WTC11 (cell line): ENCODE measurements at regions not wholly inside any gene's neighbourhood (a gene's known extent, or its start where the extent isn't known, plus 50 kb on each side); places are given as distances from the start of the nearest gene placed in this dataset.

ENCODE experiments used
- ATAC-seq: fragments of 200-7000 bp; cut with Tn5 transposase; 2 replicates; pipeline ENCODE4 v1.10.0; 2021; ENCODE audit warnings: mild to moderate bottlenecking, moderate library complexity
- CTCF ChIA-PET: fragments of 300-600 bp; sonication (Branson Sonifier 250); formaldehyde crosslinking; loops from one replicate; lab custom pipeline; 2021; ENCODE audit warnings: antibody characterized with exemption; lab: Charles Lee
- POLR2A ChIA-PET: fragments of 350-600 bp; sonication (Branson Sonifier 250); formaldehyde crosslinking; loops from one replicate; lab custom pipeline; 2021; ENCODE audit warnings: antibody characterized with exemption; lab: Charles Lee
- DNase-seq: peaks from one replicate; pipeline ENCODE4 v3.0.0; 2021; ENCODE audit warnings: low spot score
- H3K27ac Mint-ChIP-seq: 2 replicates; pipeline ENCODE4 v1.8.0; 2021; ENCODE audit warnings: mixed read lengths
- H3K27me3 Mint-ChIP-seq: 2 replicates; pipeline ENCODE4 v1.8.0; 2021; ENCODE audit warnings: low read depth, mild to moderate bottlenecking, moderate library complexity, mixed read lengths
- H3K36me3 Mint-ChIP-seq: 2 replicates; pipeline ENCODE4 v1.8.0; 2021; ENCODE audit warnings: mixed read lengths
- H3K4me1 Mint-ChIP-seq: 2 replicates; pipeline ENCODE4 v1.8.0; 2022; ENCODE audit warnings: mixed read lengths
- H3K4me3 Mint-ChIP-seq: 2 replicates; pipeline ENCODE4 v1.8.0; 2021; ENCODE audit warnings: mild to moderate bottlenecking, moderate library complexity, mixed read lengths
- H3K9me3 Mint-ChIP-seq: 2 replicates; pipeline ENCODE4 v1.8.0; 2021; ENCODE audit warnings: mixed read lengths
- CREM ChIP-seq: sonication (generic); formaldehyde crosslinking; IDR thresholded peaks from 2 replicates; pipeline ENCODE4 v1.8.1; 2022; ENCODE audit warnings: mild to moderate bottlenecking, missing genetic modification reagents, moderate library complexity
- ESRRA ChIP-seq: sonication (generic); formaldehyde crosslinking; IDR thresholded peaks from 2 replicates; pipeline ENCODE4 v1.8.1; 2022; ENCODE audit warnings: mild to moderate bottlenecking, missing genetic modification reagents, borderline replicate concordance
- FOXK1 ChIP-seq: sonication (generic); formaldehyde crosslinking; IDR thresholded peaks from 2 replicates; pipeline ENCODE4 v1.8.0; 2022; ENCODE audit warnings: mild to moderate bottlenecking, moderate library complexity, missing genetic modification reagents
- GABPB1 ChIP-seq: sonication (generic); formaldehyde crosslinking; IDR thresholded peaks from 2 replicates; pipeline ENCODE4 v1.8.1; 2023; ENCODE audit warnings: mild to moderate bottlenecking, missing genetic modification reagents
- NFATC4 ChIP-seq: fragments of 250-450 bp; sonication (Bioruptor Pico); IDR thresholded peaks from 2 replicates; pipeline ENCODE4 v1.9.0; 2021; ENCODE audit warnings: mild to moderate bottlenecking
- RORB ChIP-seq: fragments of 250-450 bp; sonication (Bioruptor Pico); IDR thresholded peaks from 2 replicates; pipeline ENCODE4 v1.9.0; 2021; ENCODE audit warnings: mild to moderate bottlenecking
- SMAD3 ChIP-seq: sonication (generic); formaldehyde crosslinking; IDR thresholded peaks from 2 replicates; pipeline ENCODE4 v1.8.0; 2022; ENCODE audit warnings: missing genetic modification reagents, mild to moderate bottlenecking, borderline replicate concordance
- ZNF671 ChIP-seq: fragments of 250-450 bp; sonication (Bioruptor Pico); IDR thresholded peaks from 2 replicates; pipeline ENCODE4 v1.8.0; 2021; ENCODE audit warnings: mild to moderate bottlenecking
- TF ChIP-seq, protein P1 (sequence below): sonication (generic); formaldehyde crosslinking; IDR thresholded peaks from 2 replicates; pipeline ENCODE4 v1.8.0; 2022; ENCODE audit warnings: mild to moderate bottlenecking, missing genetic modification reagents
- TF ChIP-seq, protein P2 (sequence below): sonication (generic); formaldehyde crosslinking; IDR thresholded peaks from 2 replicates; pipeline ENCODE4 v1.8.1; 2023; ENCODE audit warnings: mild to moderate bottlenecking, missing genetic modification reagents
- TF ChIP-seq, protein P3 (sequence below): fragments of 200-600 bp; IDR thresholded peaks from 2 replicates; pipeline ENCODE4 v1.8.0; 2022; ENCODE audit warnings: antibody characterized with exemption
- TF ChIP-seq, protein P4 (sequence below): sonication (generic); formaldehyde crosslinking; IDR thresholded peaks from 2 replicates; pipeline ENCODE4 v1.8.1; 2022; ENCODE audit warnings: missing genetic modification reagents, borderline replicate concordance
- TF ChIP-seq, protein P5 (sequence below): sonication (generic); formaldehyde crosslinking; IDR thresholded peaks from 2 replicates; pipeline ENCODE4 v1.8.1; 2023; ENCODE audit warnings: mild to moderate bottlenecking, missing genetic modification reagents
- TF ChIP-seq, protein P6 (sequence below): sonication (generic); formaldehyde crosslinking; IDR thresholded peaks from 2 replicates; pipeline ENCODE4 v1.8.1; 2022; ENCODE audit warnings: low read depth, mild to moderate bottlenecking, moderate library complexity, missing genetic modification reagents, borderline replicate concordance
- TF ChIP-seq, protein P7 (sequence below): fragments of 250-450 bp; sonication (Bioruptor Pico); conservative IDR thresholded peaks from 2 replicates; pipeline ENCODE4 v1.9.0; 2021; ENCODE audit warnings: mild to moderate bottlenecking
- TF ChIP-seq, protein P8 (sequence below): sonication (generic); formaldehyde crosslinking; IDR thresholded peaks from 2 replicates; pipeline ENCODE4 v1.8.0; 2022; ENCODE audit warnings: mild to moderate bottlenecking, missing genetic modification reagents
- TF ChIP-seq, protein P9 (sequence below): sonication (generic); formaldehyde crosslinking; conservative IDR thresholded peaks from 2 replicates; pipeline ENCODE4 v1.8.1; 2022; ENCODE audit warnings: mild to moderate bottlenecking, missing genetic modification reagents

DNA sequence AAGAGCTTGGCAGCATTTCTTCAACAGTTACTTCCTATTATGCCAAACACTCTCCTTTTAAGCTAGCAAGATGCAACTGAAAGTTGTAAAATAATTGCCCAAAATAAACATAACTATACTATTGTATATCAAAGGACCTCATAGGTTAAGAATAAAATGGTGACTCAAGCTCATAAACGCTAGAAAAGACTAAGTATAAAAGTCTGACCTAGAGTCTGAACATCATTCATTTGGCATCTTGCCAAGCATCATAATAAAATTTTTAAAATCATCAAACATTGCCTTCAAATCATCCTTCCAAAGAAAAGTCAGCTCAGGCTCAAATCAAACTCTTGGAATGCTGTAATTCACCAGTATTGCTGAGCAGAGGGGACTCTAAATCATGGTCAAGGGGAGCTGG is 281.2 kb downstream of the QDPR start:
- no peaks in the 10 kb centered on the region for H3K36me3 Mint-ChIP-seq
- POLR2A ChIA-PET, result interaction anchor here (0.6 kb wide), 1 partner anchor 197 kb away, joined by 3 read pairs; no protein-coding TSS in a partner anchor
- H3K27ac Mint-ChIP-seq, result no peak overlapping the region
- peaks cover 12% of the 10 kb centered on the region; the same call in 1 of the 2 replicates for H3K9me3 Mint-ChIP-seq
- TF ChIP-seq, protein P1, sequence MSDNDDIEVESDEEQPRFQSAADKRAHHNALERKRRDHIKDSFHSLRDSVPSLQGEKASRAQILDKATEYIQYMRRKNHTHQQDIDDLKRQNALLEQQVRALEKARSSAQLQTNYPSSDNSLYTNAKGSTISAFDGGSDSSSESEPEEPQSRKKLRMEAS (CRISPR knock-in tag), result no peak
- no peak for TF ChIP-seq ESRRA (CRISPR knock-in tag)
- TF ChIP-seq, protein P2, sequence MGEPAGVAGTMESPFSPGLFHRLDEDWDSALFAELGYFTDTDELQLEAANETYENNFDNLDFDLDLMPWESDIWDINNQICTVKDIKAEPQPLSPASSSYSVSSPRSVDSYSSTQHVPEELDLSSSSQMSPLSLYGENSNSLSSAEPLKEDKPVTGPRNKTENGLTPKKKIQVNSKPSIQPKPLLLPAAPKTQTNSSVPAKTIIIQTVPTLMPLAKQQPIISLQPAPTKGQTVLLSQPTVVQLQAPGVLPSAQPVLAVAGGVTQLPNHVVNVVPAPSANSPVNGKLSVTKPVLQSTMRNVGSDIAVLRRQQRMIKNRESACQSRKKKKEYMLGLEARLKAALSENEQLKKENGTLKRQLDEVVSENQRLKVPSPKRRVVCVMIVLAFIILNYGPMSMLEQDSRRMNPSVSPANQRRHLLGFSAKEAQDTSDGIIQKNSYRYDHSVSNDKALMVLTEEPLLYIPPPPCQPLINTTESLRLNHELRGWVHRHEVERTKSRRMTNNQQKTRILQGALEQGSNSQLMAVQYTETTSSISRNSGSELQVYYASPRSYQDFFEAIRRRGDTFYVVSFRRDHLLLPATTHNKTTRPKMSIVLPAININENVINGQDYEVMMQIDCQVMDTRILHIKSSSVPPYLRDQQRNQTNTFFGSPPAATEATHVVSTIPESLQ (CRISPR knock-in tag), result no peak
- TF ChIP-seq, protein P3, sequence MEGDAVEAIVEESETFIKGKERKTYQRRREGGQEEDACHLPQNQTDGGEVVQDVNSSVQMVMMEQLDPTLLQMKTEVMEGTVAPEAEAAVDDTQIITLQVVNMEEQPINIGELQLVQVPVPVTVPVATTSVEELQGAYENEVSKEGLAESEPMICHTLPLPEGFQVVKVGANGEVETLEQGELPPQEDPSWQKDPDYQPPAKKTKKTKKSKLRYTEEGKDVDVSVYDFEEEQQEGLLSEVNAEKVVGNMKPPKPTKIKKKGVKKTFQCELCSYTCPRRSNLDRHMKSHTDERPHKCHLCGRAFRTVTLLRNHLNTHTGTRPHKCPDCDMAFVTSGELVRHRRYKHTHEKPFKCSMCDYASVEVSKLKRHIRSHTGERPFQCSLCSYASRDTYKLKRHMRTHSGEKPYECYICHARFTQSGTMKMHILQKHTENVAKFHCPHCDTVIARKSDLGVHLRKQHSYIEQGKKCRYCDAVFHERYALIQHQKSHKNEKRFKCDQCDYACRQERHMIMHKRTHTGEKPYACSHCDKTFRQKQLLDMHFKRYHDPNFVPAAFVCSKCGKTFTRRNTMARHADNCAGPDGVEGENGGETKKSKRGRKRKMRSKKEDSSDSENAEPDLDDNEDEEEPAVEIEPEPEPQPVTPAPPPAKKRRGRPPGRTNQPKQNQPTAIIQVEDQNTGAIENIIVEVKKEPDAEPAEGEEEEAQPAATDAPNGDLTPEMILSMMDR, result no peak
- TF ChIP-seq, all 79 proteins: peak for 0
- peaks cover 13% of the 10 kb centered on the region for H3K4me1 Mint-ChIP-seq
- no peak for DNase-seq
- CTCF ChIA-PET, result interaction anchor here (1.2 kb wide), 1 partner anchor 58 kb away, joined by 3 read pairs; no protein-coding TSS in a partner anchor
- no peak for ATAC-seq
- H3K4me3 Mint-ChIP-seq, result no peak overlapping the region
- H3K27me3 Mint-ChIP-seq, result no peaks in the 10 kb centered on the region; the same call in 1 of the 2 replicates

DNA sequence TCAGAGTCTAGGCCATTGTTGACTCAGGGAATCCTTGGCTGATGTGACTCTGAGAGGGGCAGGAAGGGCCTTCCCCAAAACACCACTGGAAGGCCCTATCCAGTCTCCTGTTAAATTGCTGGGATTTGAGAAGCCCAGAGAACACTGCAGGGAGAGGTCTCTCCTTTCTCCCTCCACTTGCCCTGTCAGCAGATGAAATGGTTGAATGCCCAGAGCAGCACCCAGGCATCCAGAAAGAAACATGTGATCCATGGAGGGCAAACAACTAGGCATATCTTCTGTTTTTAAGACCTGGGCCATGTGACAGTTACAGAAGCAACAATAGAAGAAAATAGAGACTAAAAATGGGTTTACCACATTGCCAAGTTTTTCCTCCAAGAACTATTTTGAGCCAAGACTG is 291.1 kb downstream of the QDPR start:
- Mint-ChIP-seq H3K27ac (no peak overlapping the region), H3K4me3 (no peak overlapping the region), H3K36me3 (peaks cover 5% of the 10 kb centered on the region), H3K4me1 (no peaks in the 10 kb centered on the region), H3K9me3 (peaks cover 17% of the 10 kb centered on the region), H3K27me3 (no peaks in the 10 kb centered on the region)
- TF ChIP-seq, protein P4, sequence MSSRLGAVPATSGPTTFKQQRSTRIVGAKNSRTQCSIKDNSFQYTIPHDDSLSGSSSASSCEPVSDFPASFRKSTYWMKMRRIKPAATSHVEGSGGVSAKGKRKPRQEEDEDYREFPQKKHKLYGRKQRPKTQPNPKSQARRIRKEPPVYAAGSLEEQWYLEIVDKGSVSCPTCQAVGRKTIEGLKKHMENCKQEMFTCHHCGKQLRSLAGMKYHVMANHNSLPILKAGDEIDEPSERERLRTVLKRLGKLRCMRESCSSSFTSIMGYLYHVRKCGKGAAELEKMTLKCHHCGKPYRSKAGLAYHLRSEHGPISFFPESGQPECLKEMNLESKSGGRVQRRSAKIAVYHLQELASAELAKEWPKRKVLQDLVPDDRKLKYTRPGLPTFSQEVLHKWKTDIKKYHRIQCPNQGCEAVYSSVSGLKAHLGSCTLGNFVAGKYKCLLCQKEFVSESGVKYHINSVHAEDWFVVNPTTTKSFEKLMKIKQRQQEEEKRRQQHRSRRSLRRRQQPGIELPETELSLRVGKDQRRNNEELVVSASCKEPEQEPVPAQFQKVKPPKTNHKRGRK (CRISPR knock-in tag), result no peak
- TF ChIP-seq, protein P5, sequence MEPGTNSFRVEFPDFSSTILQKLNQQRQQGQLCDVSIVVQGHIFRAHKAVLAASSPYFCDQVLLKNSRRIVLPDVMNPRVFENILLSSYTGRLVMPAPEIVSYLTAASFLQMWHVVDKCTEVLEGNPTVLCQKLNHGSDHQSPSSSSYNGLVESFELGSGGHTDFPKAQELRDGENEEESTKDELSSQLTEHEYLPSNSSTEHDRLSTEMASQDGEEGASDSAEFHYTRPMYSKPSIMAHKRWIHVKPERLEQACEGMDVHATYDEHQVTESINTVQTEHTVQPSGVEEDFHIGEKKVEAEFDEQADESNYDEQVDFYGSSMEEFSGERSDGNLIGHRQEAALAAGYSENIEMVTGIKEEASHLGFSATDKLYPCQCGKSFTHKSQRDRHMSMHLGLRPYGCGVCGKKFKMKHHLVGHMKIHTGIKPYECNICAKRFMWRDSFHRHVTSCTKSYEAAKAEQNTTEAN (CRISPR knock-in tag), result no peak
- TF ChIP-seq, protein P6, sequence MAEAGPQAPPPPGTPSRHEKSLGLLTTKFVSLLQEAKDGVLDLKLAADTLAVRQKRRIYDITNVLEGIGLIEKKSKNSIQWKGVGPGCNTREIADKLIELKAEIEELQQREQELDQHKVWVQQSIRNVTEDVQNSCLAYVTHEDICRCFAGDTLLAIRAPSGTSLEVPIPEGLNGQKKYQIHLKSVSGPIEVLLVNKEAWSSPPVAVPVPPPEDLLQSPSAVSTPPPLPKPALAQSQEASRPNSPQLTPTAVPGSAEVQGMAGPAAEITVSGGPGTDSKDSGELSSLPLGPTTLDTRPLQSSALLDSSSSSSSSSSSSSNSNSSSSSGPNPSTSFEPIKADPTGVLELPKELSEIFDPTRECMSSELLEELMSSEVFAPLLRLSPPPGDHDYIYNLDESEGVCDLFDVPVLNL (CRISPR knock-in tag), result no peak
- TF ChIP-seq, protein P7, sequence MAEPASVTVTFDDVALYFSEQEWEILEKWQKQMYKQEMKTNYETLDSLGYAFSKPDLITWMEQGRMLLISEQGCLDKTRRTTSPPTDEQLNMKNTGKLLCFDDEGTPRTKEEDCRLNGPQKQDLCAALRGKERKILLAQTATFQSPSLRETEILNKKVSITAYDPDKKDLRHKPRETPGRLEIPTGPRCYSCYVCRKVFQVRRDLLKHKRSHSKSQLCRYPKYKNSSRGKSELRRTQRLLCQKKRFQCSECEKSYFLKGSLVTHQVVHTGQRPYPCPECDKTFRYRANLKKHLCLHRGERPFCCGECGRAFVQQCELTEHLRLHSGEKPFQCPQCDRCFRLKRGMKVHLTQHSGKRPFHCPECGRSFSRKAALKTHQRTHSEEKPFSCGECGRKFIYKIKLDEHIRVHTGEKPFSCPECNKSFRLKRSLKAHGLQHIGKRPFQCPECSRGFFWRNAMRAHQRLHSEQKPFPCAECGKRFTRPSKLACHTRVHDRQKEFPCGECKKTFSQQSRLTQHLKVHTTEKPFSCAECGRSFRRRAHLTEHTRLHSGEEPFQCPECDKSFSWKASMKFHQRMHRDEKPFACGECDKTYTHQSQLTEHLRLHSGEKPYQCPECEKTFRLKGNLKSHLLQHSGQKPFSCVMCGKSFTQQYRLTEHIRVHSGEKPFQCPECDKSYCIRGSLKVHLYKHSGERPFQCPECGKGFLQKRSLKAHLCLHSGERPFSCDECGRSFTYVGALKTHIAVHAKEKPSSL, result no peak
- TF ChIP-seq RORB (CRISPR knock-in tag) (no peak), FOXK1 (no peak), GABPB1 (CRISPR knock-in tag) (no peak), CREM (CRISPR knock-in tag) (no peak), NFATC4 (no peak), ZNF671 (CRISPR knock-in tag) (no peak), SMAD3 (CRISPR knock-in tag) (no peak)
- TF ChIP-seq, protein P8, sequence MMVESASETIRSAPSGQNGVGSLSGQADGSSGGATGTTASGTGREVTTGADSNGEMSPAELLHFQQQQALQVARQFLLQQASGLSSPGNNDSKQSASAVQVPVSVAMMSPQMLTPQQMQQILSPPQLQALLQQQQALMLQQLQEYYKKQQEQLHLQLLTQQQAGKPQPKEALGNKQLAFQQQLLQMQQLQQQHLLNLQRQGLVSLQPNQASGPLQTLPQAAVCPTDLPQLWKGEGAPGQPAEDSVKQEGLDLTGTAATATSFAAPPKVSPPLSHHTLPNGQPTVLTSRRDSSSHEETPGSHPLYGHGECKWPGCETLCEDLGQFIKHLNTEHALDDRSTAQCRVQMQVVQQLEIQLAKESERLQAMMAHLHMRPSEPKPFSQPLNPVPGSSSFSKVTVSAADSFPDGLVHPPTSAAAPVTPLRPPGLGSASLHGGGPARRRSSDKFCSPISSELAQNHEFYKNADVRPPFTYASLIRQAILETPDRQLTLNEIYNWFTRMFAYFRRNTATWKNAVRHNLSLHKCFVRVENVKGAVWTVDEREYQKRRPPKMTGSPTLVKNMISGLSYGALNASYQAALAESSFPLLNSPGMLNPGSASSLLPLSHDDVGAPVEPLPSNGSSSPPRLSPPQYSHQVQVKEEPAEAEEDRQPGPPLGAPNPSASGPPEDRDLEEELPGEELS, result no peak
- TF ChIP-seq, protein P9, sequence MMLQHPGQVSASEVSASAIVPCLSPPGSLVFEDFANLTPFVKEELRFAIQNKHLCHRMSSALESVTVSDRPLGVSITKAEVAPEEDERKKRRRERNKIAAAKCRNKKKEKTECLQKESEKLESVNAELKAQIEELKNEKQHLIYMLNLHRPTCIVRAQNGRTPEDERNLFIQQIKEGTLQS (CRISPR knock-in tag), result no peak
- ATAC-seq, result no peak
- ChIA-PET POLR2A (no interaction called here), CTCF (interaction anchor here (1.1 kb wide), 1 partner anchor 227 kb away, joined by 3 read pairs; no protein-coding TSS in a partner anchor)
- no peak for DNase-seq
